GM18502 (cell line): ENCODE measurements at regions not wholly inside any gene's neighbourhood (a gene's known extent, or its start where the extent isn't known, plus 50 kb on each side); places are given as distances from the start of the nearest gene placed in this dataset.

ENCODE experiments used
- ATAC-seq: cut with Tn5 transposase; IDR thresholded peaks from one replicate; pipeline ENCODE4 v1.9.1; 2021; ENCODE audit warnings: mild to moderate bottlenecking; ENCODE audit not compliant: unreplicated experiment, poor library complexity

GRCh38 chr5:175248416-175248905 lies 195.5 kb downstream of the DRD1 start:
- ATAC-seq: no peak

GRCh38 chr5:175246889-175247520 lies 197.0 kb downstream of the DRD1 start:
- ATAC-seq: no peak

GRCh38 chr5:175246242-175246888 lies 197.6 kb downstream of the DRD1 start:
- ATAC-seq: no peak

GRCh38 chr5:175243441-175243840 lies 200.5 kb downstream of the DRD1 start:
- ATAC-seq: no peak

GRCh38 chr5:175242207-175242606 lies 201.8 kb downstream of the DRD1 start:
- ATAC-seq: no peak

GRCh38 chr5:175238326-175238725 lies 205.7 kb downstream of the DRD1 start:
- no peak for ATAC-seq

- no peak for ATAC-seq
Observed at GRCh38 chr5:175236176-175236575, 207.8 kb downstream of the DRD1 start.

- ATAC-seq: no peak
Observed at GRCh38 chr5:175235251-175235960, 208.6 kb downstream of the DRD1 start.

GRCh38 chr5:175230299-175230698 lies 213.7 kb downstream of the DRD1 start:
- ATAC-seq: no peak

GRCh38 chr5:175226506-175226905 lies 217.5 kb downstream of the DRD1 start:
- ATAC-seq: no peak

- no peak for ATAC-seq
Observed at GRCh38 chr5:175223291-175223690, 220.7 kb downstream of the DRD1 start.

GRCh38 chr5:175222621-175223020 lies 221.4 kb downstream of the DRD1 start:
- no peak for ATAC-seq

- ATAC-seq: no peak
Observed at GRCh38 chr5:175220549-175220948, 223.4 kb downstream of the DRD1 start.

- no peak for ATAC-seq
Observed at GRCh38 chr5:175219366-175219765, 224.6 kb downstream of the DRD1 start.

GRCh38 chr5:175216991-175217390 lies 227.0 kb downstream of the DRD1 start:
- no peak for ATAC-seq

- no peak for ATAC-seq
Observed at GRCh38 chr5:175215906-175216305, 228.1 kb downstream of the DRD1 start.

- no peak for ATAC-seq
Observed at GRCh38 chr5:175214152-175214551, 229.8 kb downstream of the DRD1 start.

GRCh38 chr5:175211956-175212756 lies 231.8 kb downstream of the DRD1 start:
- no peak for ATAC-seq

- ATAC-seq: no peak
Observed at GRCh38 chr5:175207321-175208040, 236.5 kb downstream of the DRD1 start.

- ATAC-seq: no peak
Observed at GRCh38 chr5:175206669-175207068, 237.3 kb downstream of the DRD1 start.
